ENCODE measurements at regions not wholly inside any gene's neighbourhood (a gene's known extent, or its start where the extent isn't known, plus 50 kb on each side); places are given as distances from the start of the nearest gene placed in this dataset.

- Histone ChIP-seq H2AFZ (no peak overlapping the region), H3K4me3 (no peak overlapping the region), H3K36me3 (replicated peaks; ENCODE audit: insufficient read depth, low read depth) (no peaks in the 10 kb centered on the region), H3K27ac (no peak overlapping the region), H3K79me2 (no peaks in the 10 kb centered on the region), H3K4me1 (ENCODE audit: insufficient read depth) (peaks cover 5% of the 10 kb centered on the region), H3K9me2 (replicated peaks; ENCODE audit: insufficient read depth) (no peaks in the 10 kb centered on the region), H3K27me3 (no peaks in the 10 kb centered on the region), H3K9me3 (ENCODE audit: low read depth) (no peaks in the 10 kb centered on the region), H4K20me1 (ENCODE audit: insufficient read depth, poor library complexity, severe bottlenecking) (no peaks in the 10 kb centered on the region), H3K4me2 (no peak overlapping the region)
- DNase-seq (ENCODE audit: low spot score) = no peak
- WGBS (ENCODE audit: low lambda C conversion rate, missing lambda C conversion rate) = 58% methylated on average over 1 of the region's 1 CpG
- TF ChIP-seq EZH2 (IDR thresholded peaks at IDR 0.05; ENCODE audit: borderline replicate concordance) = no peak
- TF ChIP-seq, protein P1, sequence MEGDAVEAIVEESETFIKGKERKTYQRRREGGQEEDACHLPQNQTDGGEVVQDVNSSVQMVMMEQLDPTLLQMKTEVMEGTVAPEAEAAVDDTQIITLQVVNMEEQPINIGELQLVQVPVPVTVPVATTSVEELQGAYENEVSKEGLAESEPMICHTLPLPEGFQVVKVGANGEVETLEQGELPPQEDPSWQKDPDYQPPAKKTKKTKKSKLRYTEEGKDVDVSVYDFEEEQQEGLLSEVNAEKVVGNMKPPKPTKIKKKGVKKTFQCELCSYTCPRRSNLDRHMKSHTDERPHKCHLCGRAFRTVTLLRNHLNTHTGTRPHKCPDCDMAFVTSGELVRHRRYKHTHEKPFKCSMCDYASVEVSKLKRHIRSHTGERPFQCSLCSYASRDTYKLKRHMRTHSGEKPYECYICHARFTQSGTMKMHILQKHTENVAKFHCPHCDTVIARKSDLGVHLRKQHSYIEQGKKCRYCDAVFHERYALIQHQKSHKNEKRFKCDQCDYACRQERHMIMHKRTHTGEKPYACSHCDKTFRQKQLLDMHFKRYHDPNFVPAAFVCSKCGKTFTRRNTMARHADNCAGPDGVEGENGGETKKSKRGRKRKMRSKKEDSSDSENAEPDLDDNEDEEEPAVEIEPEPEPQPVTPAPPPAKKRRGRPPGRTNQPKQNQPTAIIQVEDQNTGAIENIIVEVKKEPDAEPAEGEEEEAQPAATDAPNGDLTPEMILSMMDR (IDR thresholded peaks at IDR 0.05; ENCODE audit: poor library complexity) = no peak
- no peak for TF ChIP-seq EZH2phosphoT487 (IDR thresholded peaks at IDR 0.05; ENCODE audit: low read depth, severe bottlenecking, unreplicated experiment)
Observed at GRCh38 chr4:98802770-98803198, 126.1 kb downstream of the EIF4E start.

DNA sequence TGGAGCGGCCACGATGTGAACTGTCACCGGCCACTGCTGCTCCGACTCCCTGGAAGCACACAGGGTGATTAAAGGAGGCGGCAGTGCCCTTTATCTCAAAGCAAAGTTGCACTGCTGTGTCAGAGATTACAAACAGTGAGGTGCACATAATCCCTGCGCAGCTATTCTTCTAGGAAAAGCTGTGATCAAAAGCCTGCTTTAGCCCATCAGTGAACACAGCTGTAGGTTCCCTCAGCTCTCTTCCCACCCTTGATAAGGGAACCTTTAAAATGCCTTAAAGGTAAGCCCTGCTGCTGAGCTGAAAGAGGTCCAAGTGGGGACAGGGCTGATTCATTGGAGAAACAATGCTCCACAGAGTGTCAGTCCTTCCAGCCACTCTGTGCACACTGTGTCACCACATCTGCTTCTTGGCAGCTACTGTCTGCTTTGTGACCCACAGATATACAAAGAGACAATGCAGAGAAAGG lies 127.6 kb downstream of the EIF4E start:
- 35% methylated on average over 6 of the region's 6 CpGs for WGBS (ENCODE audit: low lambda C conversion rate, missing lambda C conversion rate)
- H3K27me3 ChIP-seq = no peaks in the 10 kb centered on the region
- H2AFZ ChIP-seq = no peak overlapping the region
- peak; percentile 24 for DNase-seq (ENCODE audit: low spot score)
- no peaks in the 10 kb centered on the region for H3K9me2 ChIP-seq (replicated peaks; ENCODE audit: insufficient read depth)
- peaks cover 5% of the 10 kb centered on the region for H3K4me1 ChIP-seq (ENCODE audit: insufficient read depth)
- no peaks in the 10 kb centered on the region for H4K20me1 ChIP-seq (ENCODE audit: insufficient read depth, poor library complexity, severe bottlenecking)
- no peak overlapping the region for H3K4me2 ChIP-seq
- H3K36me3 ChIP-seq (replicated peaks; ENCODE audit: insufficient read depth, low read depth) = no peaks in the 10 kb centered on the region
- H3K79me2 ChIP-seq = no peaks in the 10 kb centered on the region
- TF ChIP-seq EZH2phosphoT487 (IDR thresholded peaks at IDR 0.05; ENCODE audit: low read depth, severe bottlenecking, unreplicated experiment) (no peak), EZH2 (IDR thresholded peaks at IDR 0.05; ENCODE audit: borderline replicate concordance) (no peak)
- TF ChIP-seq, protein P1 (IDR thresholded peaks at IDR 0.05; ENCODE audit: poor library complexity) = no peak
- no peak overlapping the region for H3K27ac ChIP-seq
- no peaks in the 10 kb centered on the region for H3K9me3 ChIP-seq (ENCODE audit: low read depth)
- H3K4me3 ChIP-seq = no peak overlapping the region

GRCh38 chr4:98796991-98797390 lies 131.9 kb downstream of the EIF4E start:
- no peaks in the 10 kb centered on the region for H3K36me3 ChIP-seq (replicated peaks; ENCODE audit: insufficient read depth, low read depth)
- H3K4me1 ChIP-seq (ENCODE audit: insufficient read depth) = peaks cover 5% of the 10 kb centered on the region
- no peak for DNase-seq (ENCODE audit: low spot score)
- no peaks in the 10 kb centered on the region for H3K27me3 ChIP-seq
- no peak overlapping the region for H3K4me3 ChIP-seq
- H3K4me2 ChIP-seq = no peak overlapping the region
- H3K79me2 ChIP-seq = no peaks in the 10 kb centered on the region
- H4K20me1 ChIP-seq (ENCODE audit: insufficient read depth, poor library complexity, severe bottlenecking) = no peaks in the 10 kb centered on the region
- H3K9me3 ChIP-seq (ENCODE audit: low read depth) = no peaks in the 10 kb centered on the region
- no peak overlapping the region for H2AFZ ChIP-seq
- no peak for TF ChIP-seq EZH2 (IDR thresholded peaks at IDR 0.05; ENCODE audit: borderline replicate concordance)
- no peak for TF ChIP-seq EZH2phosphoT487 (IDR thresholded peaks at IDR 0.05; ENCODE audit: low read depth, severe bottlenecking, unreplicated experiment)
- TF ChIP-seq, protein P1 (IDR thresholded peaks at IDR 0.05; ENCODE audit: poor library complexity) = no peak
- H3K27ac ChIP-seq = no peak overlapping the region
- H3K9me2 ChIP-seq (replicated peaks; ENCODE audit: insufficient read depth) = no peaks in the 10 kb centered on the region
- WGBS (ENCODE audit: low lambda C conversion rate, missing lambda C conversion rate) = 90% methylated on average over 7 of the region's 7 CpGs

All from hepatocyte (in vitro differentiated cells).